GM18873 (cell line): ENCODE measurements at regions not wholly inside any gene's neighbourhood (a gene's known extent, or its start where the extent isn't known, plus 50 kb on each side); places are given as distances from the start of the nearest gene placed in this dataset.

ENCODE experiments used
- ATAC-seq: cut with Tn5 transposase; IDR thresholded peaks from one replicate; pipeline ENCODE4 v1.9.1; 2021; ENCODE audit warnings: mild to moderate bottlenecking, moderate library complexity, moderate number of reproducible peaks; ENCODE audit not compliant: unreplicated experiment, low FRiP score

GRCh38 chr3:144358191-144358590 lies 386.6 kb downstream of the DIPK2A start:
- no peak for ATAC-seq

GRCh38 chr3:144361002-144361401 lies 389.4 kb downstream of the DIPK2A start:
- ATAC-seq, result no peak

GRCh38 chr3:144362126-144362525 lies 390.5 kb downstream of the DIPK2A start:
- ATAC-seq, result no peak

- ATAC-seq, result no peak
Measured at GRCh38 chr3:144363856-144364255, 392.2 kb downstream of the DIPK2A start.

- no peak for ATAC-seq
Measured at GRCh38 chr3:144364737-144365136, 393.1 kb downstream of the DIPK2A start.

GRCh38 chr3:144369129-144369879 lies 397.7 kb downstream of the DIPK2A start:
- no peak for ATAC-seq

- no peak for ATAC-seq
Measured at GRCh38 chr3:144375088-144375487, 403.5 kb downstream of the DIPK2A start.

GRCh38 chr3:144380849-144381248 lies 409.2 kb downstream of the DIPK2A start:
- ATAC-seq, result no peak

GRCh38 chr3:144381607-144382006 lies 410.0 kb downstream of the DIPK2A start:
- no peak for ATAC-seq

- ATAC-seq, result no peak
Measured at GRCh38 chr3:144384241-144384979, 412.8 kb downstream of the DIPK2A start.

GRCh38 chr3:144390786-144391185 lies 419.2 kb downstream of the DIPK2A start:
- no peak for ATAC-seq

GRCh38 chr3:144391236-144391635 lies 419.6 kb downstream of the DIPK2A start:
- no peak for ATAC-seq

GRCh38 chr3:144394032-144394431 lies 422.4 kb downstream of the DIPK2A start:
- ATAC-seq, result no peak

- ATAC-seq, result no peak
Measured at GRCh38 chr3:144402430-144402829, 430.8 kb downstream of the DIPK2A start.

- no peak for ATAC-seq
Measured at GRCh38 chr3:144403040-144403457, 431.4 kb downstream of the DIPK2A start.

- no peak for ATAC-seq
Measured at GRCh38 chr3:144407335-144407734, 435.7 kb downstream of the DIPK2A start.

GRCh38 chr3:144409319-144409718 lies 437.7 kb downstream of the DIPK2A start:
- ATAC-seq, result no peak

GRCh38 chr3:144413068-144413467 lies 441.4 kb downstream of the DIPK2A start:
- ATAC-seq, result no peak

- no peak for ATAC-seq
Measured at GRCh38 chr3:144415492-144415891, 443.9 kb downstream of the DIPK2A start.

GRCh38 chr3:144424606-144425005 lies 453.0 kb downstream of the DIPK2A start:
- ATAC-seq, result no peak

GRCh38 chr3:144426366-144426765 lies 454.7 kb downstream of the DIPK2A start:
- no peak for ATAC-seq

- no peak for ATAC-seq
Measured at GRCh38 chr3:144426967-144427366, 455.3 kb downstream of the DIPK2A start.
